ENCODE measurements at regions not wholly inside any gene's neighbourhood (a gene's known extent, or its start where the extent isn't known, plus 50 kb on each side); places are given as distances from the start of the nearest gene placed in this dataset.

DNA sequence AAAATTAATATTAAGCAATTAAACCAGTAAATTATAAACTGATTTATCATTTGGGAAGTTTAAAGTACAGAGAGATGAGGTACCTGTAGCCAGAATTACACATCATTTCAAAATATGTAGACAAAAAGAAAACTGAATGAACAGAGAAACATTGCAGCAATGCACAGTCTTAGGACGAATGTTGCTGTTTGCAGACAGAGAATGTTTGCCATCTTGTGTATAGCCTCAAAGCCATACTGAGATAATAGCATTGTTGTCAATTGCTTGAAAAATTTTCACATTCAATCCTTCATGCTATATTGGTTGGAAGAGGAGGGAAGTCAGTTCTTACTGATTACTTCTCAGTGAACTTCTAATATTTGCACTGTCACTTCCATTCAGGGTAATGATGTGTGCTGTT is 326.2 kb downstream of the PRR16 start:
- no peak for TF ChIP-seq POLR2A (IDR thresholded peaks at IDR 0.05)
- TF ChIP-seq, protein P1, sequence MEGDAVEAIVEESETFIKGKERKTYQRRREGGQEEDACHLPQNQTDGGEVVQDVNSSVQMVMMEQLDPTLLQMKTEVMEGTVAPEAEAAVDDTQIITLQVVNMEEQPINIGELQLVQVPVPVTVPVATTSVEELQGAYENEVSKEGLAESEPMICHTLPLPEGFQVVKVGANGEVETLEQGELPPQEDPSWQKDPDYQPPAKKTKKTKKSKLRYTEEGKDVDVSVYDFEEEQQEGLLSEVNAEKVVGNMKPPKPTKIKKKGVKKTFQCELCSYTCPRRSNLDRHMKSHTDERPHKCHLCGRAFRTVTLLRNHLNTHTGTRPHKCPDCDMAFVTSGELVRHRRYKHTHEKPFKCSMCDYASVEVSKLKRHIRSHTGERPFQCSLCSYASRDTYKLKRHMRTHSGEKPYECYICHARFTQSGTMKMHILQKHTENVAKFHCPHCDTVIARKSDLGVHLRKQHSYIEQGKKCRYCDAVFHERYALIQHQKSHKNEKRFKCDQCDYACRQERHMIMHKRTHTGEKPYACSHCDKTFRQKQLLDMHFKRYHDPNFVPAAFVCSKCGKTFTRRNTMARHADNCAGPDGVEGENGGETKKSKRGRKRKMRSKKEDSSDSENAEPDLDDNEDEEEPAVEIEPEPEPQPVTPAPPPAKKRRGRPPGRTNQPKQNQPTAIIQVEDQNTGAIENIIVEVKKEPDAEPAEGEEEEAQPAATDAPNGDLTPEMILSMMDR (IDR thresholded peaks at IDR 0.05): no peak

All from heart left ventricle (tissue), 13 donors.